Memory B cell (primary cell): ENCODE measurements at regions not wholly inside any gene's neighbourhood (a gene's known extent, or its start where the extent isn't known, plus 50 kb on each side); places are given as distances from the start of the nearest gene placed in this dataset.

Source experiments
- ATAC-seq: fragments of 150-1000 bp; cut with Tn5 transposase; 2 replicates; pipeline ENCODE4 v1.10.0; 2021; ENCODE audit warnings: low read depth, mild to moderate bottlenecking, moderate library complexity
- DNase-seq, 2 donors: peaks; one replicate each; pipeline ENCODE4 v3.0.0; 2022; ENCODE audit warnings: low spot score in 2 of 2
- H3K27ac Mint-ChIP-seq: one replicate; pipeline ENCODE4 v1.8.0; 2022; ENCODE audit warnings: mild to moderate bottlenecking, moderate library complexity, mixed read lengths
- H3K27me3 Mint-ChIP-seq: one replicate; pipeline ENCODE4 v1.8.0; 2022; ENCODE audit warnings: mixed read lengths
- H3K36me3 Mint-ChIP-seq: one replicate; pipeline ENCODE4 v1.8.0; 2022; ENCODE audit warnings: mild to moderate bottlenecking, mixed read lengths
- H3K4me1 Mint-ChIP-seq: one replicate; pipeline ENCODE4 v1.8.0; 2022; ENCODE audit warnings: mixed read lengths
- H3K4me3 Mint-ChIP-seq: one replicate; pipeline ENCODE4 v1.8.0; 2022; ENCODE audit warnings: mild to moderate bottlenecking, moderate library complexity, mixed read lengths
- H3K9me3 Mint-ChIP-seq: one replicate; pipeline ENCODE4 v1.8.0; 2022; ENCODE audit warnings: mixed read lengths

GRCh38 chr4:63528256-63528991, 880.8 kb downstream of the TECRL start:
- no peak for ATAC-seq
- Mint-ChIP-seq H3K36me3 (no peaks in the 10 kb centered on the region), H3K4me3 (no peak overlapping the region), H3K4me1 (no peaks in the 10 kb centered on the region), H3K9me3 (no peaks in the 10 kb centered on the region), H3K27ac (no peak overlapping the region), H3K27me3 (no peaks in the 10 kb centered on the region)
- no peak for DNase-seq

- no peaks in the 10 kb centered on the region for H3K36me3 Mint-ChIP-seq
These were observed 883.0 kb downstream of the TECRL start for GRCh38 chr4:63526251-63526650.

GRCh38 chr4:63524764-63525163, 884.5 kb downstream of the TECRL start:
- H3K4me1 Mint-ChIP-seq = no peaks in the 10 kb centered on the region
- H3K4me3 Mint-ChIP-seq = no peak overlapping the region
- no peaks in the 10 kb centered on the region for H3K36me3 Mint-ChIP-seq
- no peak overlapping the region for H3K27ac Mint-ChIP-seq
- ATAC-seq (no peak), DNase-seq (no peak)
- H3K27me3 Mint-ChIP-seq = no peaks in the 10 kb centered on the region
- H3K9me3 Mint-ChIP-seq = peaks cover 9% of the 10 kb centered on the region

More at GRCh38 chr4:63526251-63526650, 883.0 kb downstream of the TECRL start:
- DNase-seq (no peak), ATAC-seq (no peak)
- no peaks in the 10 kb centered on the region for H3K27me3 Mint-ChIP-seq
- H3K4me3 Mint-ChIP-seq = no peak overlapping the region
- H3K27ac Mint-ChIP-seq = no peak overlapping the region
- H3K9me3 Mint-ChIP-seq = peaks cover 5% of the 10 kb centered on the region
- H3K4me1 Mint-ChIP-seq = no peaks in the 10 kb centered on the region

DNA sequence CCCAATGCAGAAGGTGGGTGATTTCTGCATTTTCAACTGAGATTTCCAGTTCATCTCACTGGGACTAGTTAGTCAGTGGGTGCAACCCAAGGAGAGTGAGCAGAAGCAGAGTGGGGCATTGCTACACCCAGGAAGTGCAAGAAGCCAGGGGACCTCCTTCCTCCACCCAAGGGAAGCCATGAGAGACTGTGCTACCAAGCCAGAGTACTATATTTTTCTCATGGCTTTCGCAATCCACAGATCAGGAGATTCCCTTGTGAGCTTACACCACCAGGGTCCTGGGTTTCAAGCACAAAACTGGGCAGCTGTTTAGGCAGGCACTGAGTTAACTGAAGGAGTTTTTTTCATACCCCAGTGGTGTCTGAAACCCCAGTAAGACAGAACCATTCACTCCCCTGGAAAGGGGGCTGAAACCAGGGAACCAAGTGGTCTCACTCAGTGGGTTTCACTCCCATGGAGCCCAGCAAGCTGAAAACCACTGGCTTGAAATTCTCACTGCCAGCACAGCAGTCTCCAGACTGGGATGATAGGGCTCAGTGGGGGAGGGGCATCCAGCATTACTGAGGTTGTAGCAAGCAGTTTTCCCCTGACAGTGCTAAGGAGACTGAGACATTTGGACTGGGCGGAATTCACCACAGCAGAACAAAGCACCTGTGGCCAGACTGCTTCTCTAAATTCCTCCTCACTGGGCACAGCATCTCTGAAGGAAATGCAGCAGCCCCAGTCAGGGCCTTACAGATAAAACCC, 903.4 kb downstream of the TECRL start:
- no peaks in the 10 kb centered on the region for H3K36me3 Mint-ChIP-seq
- DNase-seq = no peak
- no peak overlapping the region for H3K4me3 Mint-ChIP-seq
- H3K9me3 Mint-ChIP-seq = peaks cover 1% of the 10 kb centered on the region
- H3K27me3 Mint-ChIP-seq = no peaks in the 10 kb centered on the region
- no peaks in the 10 kb centered on the region for H3K4me1 Mint-ChIP-seq
- H3K27ac Mint-ChIP-seq = no peak overlapping the region
- ATAC-seq = no peak

DNA sequence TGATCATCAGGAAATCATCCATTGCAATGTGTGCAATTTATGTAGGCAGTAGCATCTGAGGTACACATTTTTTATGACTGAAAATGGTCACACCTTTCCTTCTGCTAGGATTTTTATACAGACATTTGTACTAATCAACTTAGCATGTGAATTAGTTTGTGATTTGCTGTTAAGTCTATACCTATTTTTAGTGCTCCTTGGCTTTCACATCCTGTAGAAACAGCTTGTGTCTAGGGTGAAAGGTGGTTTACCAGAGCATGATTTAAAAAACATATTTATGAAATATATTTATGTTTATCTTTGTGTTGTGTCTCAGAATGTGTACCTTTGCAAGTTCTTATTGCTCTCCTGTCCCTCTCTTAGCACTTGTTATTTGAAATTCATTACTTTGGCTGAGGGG, 916.0 kb downstream of the TECRL start:
- peaks cover 6% of the 10 kb centered on the region for H3K9me3 Mint-ChIP-seq
- H3K36me3 Mint-ChIP-seq = no peaks in the 10 kb centered on the region

DNA sequence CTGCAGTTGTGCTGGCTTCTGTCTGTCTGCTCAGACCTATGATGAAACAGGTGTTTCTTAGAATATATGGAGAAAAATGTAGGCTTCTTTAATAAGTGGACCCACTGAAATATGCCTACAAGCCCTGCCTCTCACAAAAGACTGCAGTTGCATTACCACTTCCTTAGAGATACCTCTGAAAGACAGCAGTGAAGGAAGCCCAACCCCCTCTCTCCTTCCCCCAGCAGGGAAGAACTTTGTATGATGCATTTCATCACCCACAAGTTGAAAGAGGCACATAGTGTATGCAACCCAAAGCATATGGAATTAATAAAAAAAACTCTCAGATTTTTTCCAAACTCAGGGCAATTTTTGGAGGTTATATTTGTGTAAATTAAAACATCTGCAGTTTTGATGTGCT, 916.7 kb downstream of the TECRL start:
- Mint-ChIP-seq H3K4me3 (no peak overlapping the region), H3K27me3 (no peaks in the 10 kb centered on the region)

More for the DNA sequence above, 916.0 kb downstream of the TECRL start:
- Mint-ChIP-seq H3K4me3 (no peak overlapping the region), H3K4me1 (no peaks in the 10 kb centered on the region), H3K27me3 (no peaks in the 10 kb centered on the region), H3K27ac (no peak overlapping the region)
- DNase-seq (no peak), ATAC-seq (no peak)

DNA sequence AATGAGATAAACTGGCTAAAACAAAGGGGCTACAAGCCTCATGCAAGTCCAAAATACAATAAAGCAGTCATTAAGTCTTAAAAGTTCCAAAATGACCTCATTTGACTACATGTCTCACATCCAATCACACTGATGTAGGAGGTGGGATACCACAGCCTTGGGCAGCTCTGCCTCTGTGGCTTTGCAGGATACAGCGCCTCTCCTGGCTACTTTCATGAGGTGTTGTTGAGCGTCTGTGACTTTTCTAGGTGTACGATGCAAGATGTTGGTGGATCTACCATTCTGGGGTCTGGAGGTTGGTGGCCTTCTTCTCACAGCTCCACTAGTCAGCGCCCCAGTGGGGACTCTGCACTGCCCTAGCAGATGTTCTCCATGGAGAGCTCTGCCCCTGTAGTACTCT, 944.9 kb downstream of the TECRL start:
- Mint-ChIP-seq H3K36me3 (no peaks in the 10 kb centered on the region), H3K4me3 (no peak overlapping the region), H3K4me1 (no peaks in the 10 kb centered on the region), H3K9me3 (peaks cover 12% of the 10 kb centered on the region), H3K27ac (no peak overlapping the region), H3K27me3 (no peaks in the 10 kb centered on the region)
- DNase-seq (no peak), ATAC-seq (no peak)

More for the DNA sequence above, 916.7 kb downstream of the TECRL start:
- Mint-ChIP-seq H3K4me1 (no peaks in the 10 kb centered on the region), H3K27ac (no peak overlapping the region), H3K36me3 (no peaks in the 10 kb centered on the region), H3K9me3 (peaks cover 4% of the 10 kb centered on the region)
- no peak for ATAC-seq
- DNase-seq = no peak

- DNase-seq (no peak), ATAC-seq (no peak)
- no peak overlapping the region for H3K27ac Mint-ChIP-seq
- H3K9me3 Mint-ChIP-seq = peaks cover 8% of the 10 kb centered on the region
- H3K36me3 Mint-ChIP-seq = no peaks in the 10 kb centered on the region
- no peak overlapping the region for H3K4me3 Mint-ChIP-seq
- no peaks in the 10 kb centered on the region for H3K27me3 Mint-ChIP-seq
- H3K4me1 Mint-ChIP-seq = no peaks in the 10 kb centered on the region
These were observed 949.2 kb downstream of the TECRL start for GRCh38 chr4:63460075-63460474.

DNA sequence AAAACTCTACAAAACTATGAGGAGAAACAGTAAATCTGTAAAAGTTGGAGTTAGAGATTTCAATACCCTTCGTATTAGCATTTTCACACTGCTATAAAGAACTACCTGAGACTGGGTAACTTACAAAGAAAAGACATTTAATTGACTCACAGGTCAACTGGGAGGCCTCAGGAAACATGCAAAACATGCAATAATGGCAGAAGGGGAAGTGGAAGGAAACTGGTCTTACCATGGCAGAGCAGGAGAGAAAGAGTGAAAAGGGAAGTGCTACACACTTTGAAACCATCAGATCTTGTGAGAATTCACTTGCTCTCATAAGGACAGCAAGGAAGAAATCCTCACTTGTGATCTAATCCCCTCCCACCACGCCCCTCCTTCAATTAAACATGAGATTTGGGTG, 949.9 kb downstream of the TECRL start:
- Mint-ChIP-seq H3K27ac (no peak overlapping the region), H3K36me3 (no peaks in the 10 kb centered on the region), H3K4me1 (no peaks in the 10 kb centered on the region), H3K9me3 (peaks cover 8% of the 10 kb centered on the region), H3K27me3 (no peaks in the 10 kb centered on the region), H3K4me3 (no peak overlapping the region)
- DNase-seq (no peak), ATAC-seq (no peak)

GRCh38 chr4:63458010-63458409, 951.2 kb downstream of the TECRL start:
- no peak overlapping the region for H3K27ac Mint-ChIP-seq
- H3K27me3 Mint-ChIP-seq = no peaks in the 10 kb centered on the region
- H3K4me3 Mint-ChIP-seq = no peak overlapping the region
- no peaks in the 10 kb centered on the region for H3K4me1 Mint-ChIP-seq
- H3K9me3 Mint-ChIP-seq = peaks cover 8% of the 10 kb centered on the region
- no peak for DNase-seq
- H3K36me3 Mint-ChIP-seq = no peaks in the 10 kb centered on the region
- no peak for ATAC-seq

- ATAC-seq (no peak), DNase-seq (no peak)
- Mint-ChIP-seq H3K4me1 (no peaks in the 10 kb centered on the region), H3K27me3 (no peaks in the 10 kb centered on the region), H3K9me3 (peaks cover 7% of the 10 kb centered on the region), H3K27ac (no peak overlapping the region), H3K36me3 (no peaks in the 10 kb centered on the region), H3K4me3 (no peak overlapping the region)
These were observed 969.0 kb downstream of the TECRL start for GRCh38 chr4:63440236-63440635.

DNA sequence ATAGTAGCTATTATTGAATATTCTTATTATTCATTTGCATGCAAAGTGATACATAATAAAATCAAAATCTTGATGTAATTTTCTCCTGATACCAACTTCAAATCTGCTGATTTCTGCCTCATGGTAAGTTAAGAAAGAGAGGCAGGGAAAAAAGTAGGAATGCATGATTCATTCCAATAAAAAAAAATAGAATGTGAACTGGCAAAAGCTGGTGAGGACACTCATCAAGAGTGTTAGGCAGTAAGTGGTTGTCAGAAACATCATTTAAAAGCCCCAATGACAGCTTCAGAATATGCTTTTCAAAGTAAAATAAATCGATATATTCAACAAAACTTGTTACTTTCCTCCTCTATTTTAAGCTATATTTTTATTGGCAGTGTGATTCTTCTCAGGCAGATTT, 979.1 kb downstream of the TECRL start:
- H3K4me3 Mint-ChIP-seq = no peak overlapping the region
- no peak for DNase-seq
- ATAC-seq = no peak
- H3K36me3 Mint-ChIP-seq = no peaks in the 10 kb centered on the region
- H3K27me3 Mint-ChIP-seq = no peaks in the 10 kb centered on the region
- H3K27ac Mint-ChIP-seq = no peak overlapping the region
- no peaks in the 10 kb centered on the region for H3K4me1 Mint-ChIP-seq
- peaks cover 4% of the 10 kb centered on the region for H3K9me3 Mint-ChIP-seq

GRCh38 chr4:63396269-63396668, 1013.0 kb downstream of the TECRL start:
- DNase-seq = no peak

GRCh38 chr4:63393544-63393943, 1015.7 kb downstream of the TECRL start:
- H3K27ac Mint-ChIP-seq = no peak overlapping the region
- DNase-seq (no peak), ATAC-seq (no peak)
- H3K4me3 Mint-ChIP-seq = no peak overlapping the region
- H3K27me3 Mint-ChIP-seq = no peaks in the 10 kb centered on the region
- no peaks in the 10 kb centered on the region for H3K4me1 Mint-ChIP-seq
- H3K36me3 Mint-ChIP-seq = no peaks in the 10 kb centered on the region
- H3K9me3 Mint-ChIP-seq = peaks cover 3% of the 10 kb centered on the region

More at GRCh38 chr4:63396269-63396668, 1013.0 kb downstream of the TECRL start:
- ATAC-seq = no peak
- no peaks in the 10 kb centered on the region for H3K4me1 Mint-ChIP-seq
- H3K4me3 Mint-ChIP-seq = no peak overlapping the region
- H3K27me3 Mint-ChIP-seq = no peaks in the 10 kb centered on the region
- H3K27ac Mint-ChIP-seq = no peak overlapping the region
- H3K9me3 Mint-ChIP-seq = peaks cover 3% of the 10 kb centered on the region
- no peaks in the 10 kb centered on the region for H3K36me3 Mint-ChIP-seq
